ENCODE measurements at regions not wholly inside any gene's neighbourhood (a gene's known extent, or its start where the extent isn't known, plus 50 kb on each side); places are given as distances from the start of the nearest gene placed in this dataset.

GRCh38 chr2:114252713-114253112, 189.7 kb upstream of the DPP10 start:
- TF ChIP-seq, protein P1, sequence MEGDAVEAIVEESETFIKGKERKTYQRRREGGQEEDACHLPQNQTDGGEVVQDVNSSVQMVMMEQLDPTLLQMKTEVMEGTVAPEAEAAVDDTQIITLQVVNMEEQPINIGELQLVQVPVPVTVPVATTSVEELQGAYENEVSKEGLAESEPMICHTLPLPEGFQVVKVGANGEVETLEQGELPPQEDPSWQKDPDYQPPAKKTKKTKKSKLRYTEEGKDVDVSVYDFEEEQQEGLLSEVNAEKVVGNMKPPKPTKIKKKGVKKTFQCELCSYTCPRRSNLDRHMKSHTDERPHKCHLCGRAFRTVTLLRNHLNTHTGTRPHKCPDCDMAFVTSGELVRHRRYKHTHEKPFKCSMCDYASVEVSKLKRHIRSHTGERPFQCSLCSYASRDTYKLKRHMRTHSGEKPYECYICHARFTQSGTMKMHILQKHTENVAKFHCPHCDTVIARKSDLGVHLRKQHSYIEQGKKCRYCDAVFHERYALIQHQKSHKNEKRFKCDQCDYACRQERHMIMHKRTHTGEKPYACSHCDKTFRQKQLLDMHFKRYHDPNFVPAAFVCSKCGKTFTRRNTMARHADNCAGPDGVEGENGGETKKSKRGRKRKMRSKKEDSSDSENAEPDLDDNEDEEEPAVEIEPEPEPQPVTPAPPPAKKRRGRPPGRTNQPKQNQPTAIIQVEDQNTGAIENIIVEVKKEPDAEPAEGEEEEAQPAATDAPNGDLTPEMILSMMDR (IDR thresholded peaks at IDR 0.05; ENCODE audit: insufficient read depth, low read length): no peak
- TF ChIP-seq POLR2AphosphoS5 (IDR thresholded peaks at IDR 0.05; ENCODE audit: low read depth): no peak
